Vagina (tissue), 2 donors: ENCODE measurements at regions not wholly inside any gene's neighbourhood (a gene's known extent, or its start where the extent isn't known, plus 50 kb on each side); places are given as distances from the start of the nearest gene placed in this dataset.

Source experiments
- CTCF ChIP-seq, 3 experiments: fragments of 450-650 bp in 2 of 3; fragments of 200-600 bp in 1 of 3; sonication (generic) in 1 of 3; IDR thresholded peaks; one replicate each; pipeline ENCODE4 v1.5.1; 2017 to 2019; ENCODE audit warnings: antibody characterized with exemption in 3 of 3, mild to moderate bottlenecking in 2 of 3, moderate library complexity in 2 of 3
- POLR2A ChIP-seq, 2 donors: fragments of 450-650 bp; IDR thresholded peaks; one replicate each; pipeline ENCODE4 v1.6.1; 2017; ENCODE audit warnings: antibody characterized with exemption in 2 of 2, mild to moderate bottlenecking in 2 of 2, moderate library complexity in 2 of 2
- POLR2AphosphoS5 ChIP-seq, 2 donors: sonication (generic); formaldehyde crosslinking; IDR thresholded peaks; one replicate each; pipeline ENCODE4 v1.9.0; 2017; ENCODE audit warnings: antibody characterized with exemption in 2 of 2, mild to moderate bottlenecking in 2 of 2, low read depth in 1 of 2; ENCODE audit not compliant: insufficient read depth in 1 of 2

- TF ChIP-seq POLR2A (IDR thresholded peaks at IDR 0.05) (no peak), CTCF (IDR thresholded peaks at IDR 0.05) (no peak), POLR2AphosphoS5 (IDR thresholded peaks at IDR 0.05; ENCODE audit: insufficient read depth in 1 of 2, low read depth in 1 of 2) (no peak)
Observed at GRCh38 chr12:28603239-28603638, 413.0 kb downstream of the CCDC91 start.
